Epithelial cell of prostate (primary cell): ENCODE measurements at regions not wholly inside any gene's neighbourhood (a gene's known extent, or its start where the extent isn't known, plus 50 kb on each side); places are given as distances from the start of the nearest gene placed in this dataset.

Source experiments
- DNase-seq: peaks from one replicate; pipeline ENCODE4 v3.0.0-alpha.2; 2011; ENCODE audit warnings: low read depth, low spot score
- H3K27ac ChIP-seq: fragments of 450-650 bp; 2 replicates; pipeline ENCODE4 v1.5.1; 2017; ENCODE audit warnings: mild to moderate bottlenecking

DNA sequence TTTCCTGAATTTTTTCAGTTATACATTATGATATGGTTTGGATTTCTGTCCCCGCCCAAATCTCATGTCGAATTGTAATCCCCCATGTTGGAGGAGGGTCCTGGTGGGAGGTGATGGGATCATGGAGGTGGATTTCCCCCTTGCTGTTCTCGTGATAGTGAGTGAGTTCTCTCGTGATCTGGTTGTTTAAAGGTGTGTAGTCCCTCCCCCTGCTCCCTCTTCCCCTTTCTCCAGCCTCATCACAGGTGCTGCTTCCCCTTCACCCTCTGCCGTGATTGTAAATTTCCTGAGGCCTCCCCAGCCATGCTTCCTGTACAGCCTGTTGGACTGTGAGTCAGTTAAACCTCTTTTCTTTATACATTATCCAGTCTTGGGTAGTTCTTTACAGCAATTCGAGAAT is 93.2 kb upstream of the HNRNPU start:
- no peak overlapping the region for H3K27ac ChIP-seq
- no peak for DNase-seq

DNA sequence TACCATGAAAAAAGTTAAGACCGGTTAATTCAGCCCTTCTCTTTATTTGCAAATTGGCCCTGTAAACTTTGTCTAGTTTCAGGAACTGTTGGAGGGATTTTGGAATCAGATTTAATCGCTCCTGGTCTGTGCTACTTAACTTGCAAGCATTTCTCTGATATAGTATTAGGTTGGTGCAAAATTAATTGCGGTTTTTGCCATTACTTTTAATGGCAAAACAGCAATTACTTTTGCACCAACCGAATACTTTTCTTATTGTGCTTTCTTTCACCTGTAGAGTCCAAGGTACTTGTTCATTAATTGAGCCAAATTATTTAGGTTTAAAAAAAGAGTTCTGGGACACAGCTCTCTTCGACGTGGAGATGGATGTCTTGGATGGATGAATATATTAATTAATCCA is 92.8 kb upstream of the HNRNPU start:
- no peak overlapping the region for H3K27ac ChIP-seq
- no peak for DNase-seq

DNA sequence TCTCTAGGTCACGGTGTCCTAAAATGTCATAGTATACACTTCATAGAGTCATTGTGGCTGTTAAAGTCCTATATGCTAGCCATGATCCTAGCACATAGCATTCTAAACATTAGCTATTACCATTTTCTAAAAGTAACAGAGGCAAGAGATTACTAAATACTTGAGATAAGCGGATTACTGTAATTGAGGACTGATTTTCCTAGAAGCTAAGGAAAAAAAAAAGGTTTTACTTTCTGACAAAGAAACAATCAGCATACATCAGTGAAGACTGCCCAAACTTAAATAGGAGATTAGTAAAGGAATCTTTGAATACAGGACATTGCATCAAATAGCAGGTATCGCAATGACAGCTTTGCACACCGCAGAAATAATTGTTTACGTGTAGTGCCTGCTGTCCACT is 91.3 kb upstream of the HNRNPU start:
- no peak for DNase-seq

GRCh38 chr1:244954359-244954758 is 90.0 kb upstream of the HNRNPU start:
- H3K27ac ChIP-seq = no peak overlapping the region
- no peak for DNase-seq

More for the DNA sequence above, 91.3 kb upstream of the HNRNPU start:
- H3K27ac ChIP-seq = no peak overlapping the region

- no peak for DNase-seq
- H3K27ac ChIP-seq = no peak overlapping the region
These were observed 89.6 kb upstream of the HNRNPU start for GRCh38 chr1:244953901-244954300.

GRCh38 chr1:244952940-244953339 is 88.6 kb upstream of the HNRNPU start:
- H3K27ac ChIP-seq = peak overlapping the region; percentile 30
- peak; percentile 76 for DNase-seq

- peak overlapping the region; percentile 30 for H3K27ac ChIP-seq
- no peak for DNase-seq
These were observed 88.1 kb upstream of the HNRNPU start for GRCh38 chr1:244952280-244952933.

GRCh38 chr1:244948416-244948815 is 84.1 kb upstream of the HNRNPU start:
- no peak for DNase-seq
- no peak overlapping the region for H3K27ac ChIP-seq

GRCh38 chr1:244945109-244945671 is 80.8 kb upstream of the HNRNPU start:
- DNase-seq = no peak
- no peak overlapping the region for H3K27ac ChIP-seq

DNA sequence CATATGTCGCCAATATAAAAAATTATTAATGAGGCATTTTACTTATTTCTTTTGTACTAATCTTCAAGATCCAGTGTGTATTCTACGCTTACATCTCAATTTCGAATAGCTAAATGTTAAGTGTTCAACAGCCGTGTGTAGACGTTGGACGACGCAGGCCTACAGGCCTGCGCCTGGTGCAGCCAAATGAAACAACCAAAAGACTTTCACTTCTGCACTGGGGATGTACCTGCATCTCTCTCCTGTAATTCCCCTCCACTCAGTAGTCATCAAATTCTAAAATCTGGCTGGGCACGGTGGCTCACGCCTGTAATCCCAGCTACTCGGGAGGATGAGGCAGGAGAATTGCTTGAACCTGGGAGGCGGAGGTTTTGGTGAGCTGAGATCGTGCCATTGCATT is 76.8 kb upstream of the HNRNPU start:
- H3K27ac ChIP-seq = no peak overlapping the region
- no peak for DNase-seq

DNA sequence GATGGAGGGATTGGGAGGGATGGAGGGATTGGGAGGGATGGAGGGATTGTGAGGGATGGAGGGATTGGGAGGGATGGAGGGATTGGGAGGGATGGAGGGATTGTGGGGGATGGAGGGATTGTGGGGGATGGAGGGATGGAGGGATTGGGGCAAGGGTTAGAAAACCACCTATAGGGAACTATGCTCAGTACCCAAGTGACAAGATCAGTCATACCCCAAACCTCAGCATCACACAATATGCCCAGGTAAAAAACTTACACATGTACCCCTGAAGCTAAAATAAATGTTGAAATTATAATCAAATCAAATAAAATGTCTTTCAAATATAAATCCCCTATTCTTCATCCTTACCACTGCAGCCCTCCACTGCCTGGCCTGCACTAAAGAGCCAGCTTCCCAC is 72.8 kb upstream of the HNRNPU start:
- H3K27ac ChIP-seq = no peak overlapping the region
- DNase-seq = no peak

DNA sequence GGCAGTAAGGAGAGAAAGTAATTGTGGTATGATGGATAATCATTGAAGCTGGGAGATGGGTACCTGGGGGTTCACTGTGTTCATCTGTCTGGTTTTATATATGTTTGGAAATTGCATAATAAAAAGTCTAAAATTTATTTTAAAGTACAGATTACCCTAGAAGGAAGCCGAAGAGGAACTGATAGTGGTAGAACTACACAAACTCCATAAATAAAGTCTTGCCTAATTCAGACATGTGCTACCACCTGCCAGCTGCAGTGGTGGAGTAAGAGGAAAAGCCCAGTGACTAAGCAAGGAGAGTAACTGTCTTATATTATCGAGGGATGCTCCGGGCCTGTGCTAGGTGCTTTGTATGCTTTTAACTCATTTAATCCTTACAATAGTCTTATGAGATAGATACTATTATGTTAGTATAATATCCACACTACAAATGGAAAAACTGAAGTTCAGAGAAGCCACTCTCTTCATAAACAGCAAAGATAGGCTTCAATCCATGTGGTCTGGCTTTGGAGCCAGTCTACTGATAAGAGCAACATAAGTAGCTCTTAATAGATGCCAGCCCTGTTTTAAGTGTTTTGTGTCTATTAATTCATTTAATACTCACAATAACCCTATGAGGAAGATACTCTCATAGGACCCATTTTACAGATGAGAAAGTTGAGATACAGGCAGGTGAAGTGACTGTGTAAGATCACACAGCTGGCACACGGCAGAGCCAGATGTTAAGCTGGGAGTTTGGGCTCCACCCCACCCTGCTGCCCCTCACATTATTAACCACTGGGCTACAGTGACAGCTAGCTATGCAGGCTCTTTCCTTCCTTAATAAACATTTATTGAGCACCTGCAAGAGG is 56.8 kb upstream of the HNRNPU start:
- DNase-seq = no peak
- no peak overlapping the region for H3K27ac ChIP-seq

- H3K27ac ChIP-seq = no peak overlapping the region
These were observed 55.3 kb upstream of the HNRNPU start for GRCh38 chr1:244919320-244920282.

GRCh38 chr1:244918421-244919319 is 54.3 kb upstream of the HNRNPU start:
- DNase-seq = no peak
- no peak overlapping the region for H3K27ac ChIP-seq

More at GRCh38 chr1:244919320-244920282, 55.3 kb upstream of the HNRNPU start:
- no peak for DNase-seq

DNA sequence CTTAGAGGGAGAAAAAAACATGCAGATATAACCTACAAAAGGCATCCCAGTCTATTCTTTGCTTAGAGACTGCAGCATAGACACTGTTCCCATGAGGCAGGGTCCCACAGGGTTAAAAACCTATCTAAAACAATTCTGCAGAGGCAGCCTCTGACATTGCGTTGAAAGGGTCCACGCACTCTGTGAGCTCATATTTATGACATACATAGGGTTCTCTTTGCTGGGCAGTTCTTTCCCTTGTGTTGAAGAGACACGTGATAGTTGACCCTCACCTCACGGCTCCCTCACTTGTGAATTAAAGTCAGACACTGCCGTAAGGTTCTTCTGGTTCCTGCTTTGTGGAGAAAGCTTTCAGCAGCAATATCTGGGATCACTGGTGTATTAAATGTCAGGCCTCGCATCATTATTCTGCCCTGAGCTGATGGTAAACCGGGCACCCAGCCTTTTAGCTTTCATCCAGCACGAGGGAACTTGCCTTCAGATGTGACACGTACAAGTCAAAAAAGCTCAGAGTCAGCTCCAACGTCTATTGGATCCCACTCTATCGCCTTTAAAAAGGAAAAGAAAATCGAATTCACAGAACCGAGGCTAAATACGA is 52.8 kb upstream of the HNRNPU start:
- DNase-seq = no peak
- H3K27ac ChIP-seq = no peak overlapping the region

- no peak overlapping the region for H3K27ac ChIP-seq
- DNase-seq = no peak
These were observed 51.4 kb upstream of the HNRNPU start for GRCh38 chr1:244915736-244916135.

DNA sequence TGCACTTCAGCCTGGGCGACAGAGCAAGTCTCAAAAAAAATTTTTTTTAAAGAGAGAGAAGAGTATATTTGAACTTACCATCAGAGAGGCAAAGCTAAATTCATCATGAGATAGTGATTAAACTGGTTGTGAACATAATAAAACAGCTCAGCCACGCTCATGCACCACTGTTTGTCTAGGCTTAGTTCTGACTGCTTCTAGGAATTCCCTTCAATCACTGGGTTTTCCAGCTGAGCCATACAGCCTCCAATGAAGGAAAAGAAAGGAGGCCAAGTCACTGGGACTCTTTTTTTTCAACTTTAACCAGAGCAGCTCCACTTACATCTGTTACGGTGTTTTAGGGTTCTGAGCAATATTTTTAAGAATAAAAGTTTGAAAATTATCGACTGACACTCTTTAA is 50.4 kb upstream of the HNRNPU start:
- no peak overlapping the region for H3K27ac ChIP-seq
- DNase-seq = no peak
